Ovary (tissue), 3 donors: ENCODE measurements at regions not wholly inside any gene's neighbourhood (a gene's known extent, or its start where the extent isn't known, plus 50 kb on each side); places are given as distances from the start of the nearest gene placed in this dataset.

Experiments used
- EP300 ChIP-seq: sonication (generic); formaldehyde crosslinking; IDR thresholded peaks from one replicate; pipeline ENCODE4 v1.6.1; 2017; ENCODE audit warnings: antibody characterized with exemption
- POLR2A ChIP-seq: fragments of 450-650 bp; IDR thresholded peaks from one replicate; pipeline ENCODE4 v1.6.1; 2017; ENCODE audit warnings: antibody characterized with exemption, mild to moderate bottlenecking, moderate library complexity
- TF ChIP-seq, protein P1 (sequence below), 3 donors: fragments of 450-650 bp in 2 of 3; fragments of 200-600 bp in 1 of 3; IDR thresholded peaks; one replicate each; pipeline versions ENCODE4 v1.5.1 to v1.8.0; 2016 to 2022; ENCODE audit warnings: antibody characterized with exemption in 3 of 3, mild to moderate bottlenecking in 1 of 3
- donor health status: DM: no; HTN: no; CAD: no.

DNA sequence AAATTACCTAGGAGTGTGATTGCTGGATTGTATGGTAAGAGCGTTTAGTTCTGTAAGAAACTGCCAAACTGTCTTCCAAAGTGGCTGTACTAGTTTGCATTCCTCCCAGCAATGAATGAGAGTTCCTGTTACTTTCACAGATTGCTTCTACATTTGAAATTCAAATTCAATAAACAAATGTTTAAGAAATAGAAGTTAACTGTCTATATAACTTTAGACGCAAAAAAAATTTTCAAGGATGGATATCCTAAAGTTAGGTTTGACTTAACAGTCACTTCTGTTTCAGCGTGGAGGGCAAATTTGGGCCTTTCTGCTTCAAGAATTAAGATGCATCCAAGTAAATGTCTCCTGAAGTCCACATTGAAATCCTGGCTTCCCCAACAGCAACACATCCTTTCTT lies 445.6 kb downstream of the TAF11L14 start:
- TF ChIP-seq, protein P1, sequence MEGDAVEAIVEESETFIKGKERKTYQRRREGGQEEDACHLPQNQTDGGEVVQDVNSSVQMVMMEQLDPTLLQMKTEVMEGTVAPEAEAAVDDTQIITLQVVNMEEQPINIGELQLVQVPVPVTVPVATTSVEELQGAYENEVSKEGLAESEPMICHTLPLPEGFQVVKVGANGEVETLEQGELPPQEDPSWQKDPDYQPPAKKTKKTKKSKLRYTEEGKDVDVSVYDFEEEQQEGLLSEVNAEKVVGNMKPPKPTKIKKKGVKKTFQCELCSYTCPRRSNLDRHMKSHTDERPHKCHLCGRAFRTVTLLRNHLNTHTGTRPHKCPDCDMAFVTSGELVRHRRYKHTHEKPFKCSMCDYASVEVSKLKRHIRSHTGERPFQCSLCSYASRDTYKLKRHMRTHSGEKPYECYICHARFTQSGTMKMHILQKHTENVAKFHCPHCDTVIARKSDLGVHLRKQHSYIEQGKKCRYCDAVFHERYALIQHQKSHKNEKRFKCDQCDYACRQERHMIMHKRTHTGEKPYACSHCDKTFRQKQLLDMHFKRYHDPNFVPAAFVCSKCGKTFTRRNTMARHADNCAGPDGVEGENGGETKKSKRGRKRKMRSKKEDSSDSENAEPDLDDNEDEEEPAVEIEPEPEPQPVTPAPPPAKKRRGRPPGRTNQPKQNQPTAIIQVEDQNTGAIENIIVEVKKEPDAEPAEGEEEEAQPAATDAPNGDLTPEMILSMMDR (IDR thresholded peaks at IDR 0.05) = no peak
- TF ChIP-seq POLR2A = no peak
- no peak for TF ChIP-seq EP300
